SK-N-MC (cell line): ENCODE measurements at regions not wholly inside any gene's neighbourhood (a gene's known extent, or its start where the extent isn't known, plus 50 kb on each side); places are given as distances from the start of the nearest gene placed in this dataset.

Experiments
- EZH2 ChIP-seq: fragments of 200-600 bp; sonication (generic); IDR thresholded peaks from one replicate; pipeline ENCODE4 v1.6.1; 2017; ENCODE audit warnings: antibody characterized with exemption
- POLR2AphosphoS5 ChIP-seq: IDR thresholded peaks from 2 replicates; pipeline ENCODE4 v1.6.1; 2012; ENCODE audit warnings: mild to moderate bottlenecking, low read depth, low read length, borderline replicate concordance

GRCh38 chr5:56493308-56493707, 260.2 kb upstream of the ANKRD55 start:
- TF ChIP-seq EZH2 (no peak), POLR2AphosphoS5 (no peak)
